Choroid plexus epithelial cell (primary cell): ENCODE measurements at regions not wholly inside any gene's neighbourhood (a gene's known extent, or its start where the extent isn't known, plus 50 kb on each side); places are given as distances from the start of the nearest gene placed in this dataset.

ENCODE experiments used
- DNase-seq: peaks from one replicate; pipeline ENCODE4 v3.0.0-alpha.2; 2010; ENCODE audit warnings: low read depth
- H3K4me3 ChIP-seq: 2 replicates; pipeline ENCODE4 v1.5.1; 2011; ENCODE audit warnings: low read depth, mild to moderate bottlenecking, control low read depth, low read length, moderate library complexity
- CTCF ChIP-seq: conservative IDR thresholded peaks from 2 replicates; pipeline ENCODE4 v1.5.1; 2011; ENCODE audit warnings: low read depth, mild to moderate bottlenecking, control low read depth, inconsistent platforms, low read length, moderate library complexity

DNA sequence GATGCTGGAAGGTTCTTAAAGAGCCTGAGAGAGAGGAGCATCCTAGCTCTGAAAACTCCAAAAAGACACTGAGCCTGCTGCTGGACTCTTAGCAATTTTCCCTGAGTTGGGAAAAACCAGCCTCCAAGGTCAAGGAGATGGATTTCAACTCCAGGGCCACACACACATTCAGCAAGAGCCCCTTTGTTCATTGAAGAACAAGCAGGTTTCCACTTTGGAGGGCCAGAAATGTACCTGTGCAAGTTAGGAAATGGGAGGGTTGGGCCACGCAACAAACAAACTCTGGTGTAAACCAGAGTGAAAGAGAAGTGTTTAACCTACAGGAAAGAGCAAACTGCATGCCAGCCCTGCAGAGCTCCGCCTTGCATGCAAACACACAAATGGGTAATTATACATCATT is 264.8 kb upstream of the RPL38 start:
- TF ChIP-seq CTCF = no peak
- DNase-seq = no peak

DNA sequence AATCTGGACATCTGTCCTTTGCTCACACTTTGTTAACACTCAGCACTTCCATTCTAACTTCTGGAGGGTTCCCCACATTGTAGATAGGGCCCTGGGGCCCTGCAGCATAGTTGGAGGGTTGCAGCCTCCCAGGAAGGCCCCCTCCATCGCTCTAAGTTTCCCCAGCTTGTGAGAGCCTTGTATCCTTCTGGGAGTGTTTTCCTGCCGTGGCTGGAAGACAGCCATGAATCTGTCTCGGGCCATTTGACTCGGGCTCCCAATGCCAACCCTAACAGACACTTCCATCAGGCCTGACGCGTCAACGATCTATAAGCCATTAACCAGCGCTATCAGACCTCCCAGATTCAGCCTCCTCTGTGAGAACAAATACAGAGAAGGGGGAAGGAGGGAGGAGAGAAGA is 263.7 kb upstream of the RPL38 start:
- TF ChIP-seq CTCF = no peak
- no peak overlapping the region for H3K4me3 ChIP-seq
- no peak for DNase-seq

More for the DNA sequence above, 264.8 kb upstream of the RPL38 start:
- no peak overlapping the region for H3K4me3 ChIP-seq

- DNase-seq = no peak
- TF ChIP-seq CTCF = no peak
- no peak overlapping the region for H3K4me3 ChIP-seq
Observed at GRCh38 chr17:73940511-73940910, 263.0 kb upstream of the RPL38 start.

- TF ChIP-seq CTCF = no peak
- H3K4me3 ChIP-seq = no peak overlapping the region
- DNase-seq = no peak
Observed at GRCh38 chr17:73941919-73942530, 261.5 kb upstream of the RPL38 start.

GRCh38 chr17:73942703-73943415 is 260.6 kb upstream of the RPL38 start:
- H3K4me3 ChIP-seq = no peak overlapping the region
- TF ChIP-seq CTCF = no peak
- DNase-seq = no peak

GRCh38 chr17:73943416-73944110 is 259.9 kb upstream of the RPL38 start:
- no peak overlapping the region for H3K4me3 ChIP-seq
- TF ChIP-seq CTCF = no peak
- DNase-seq = no peak

DNA sequence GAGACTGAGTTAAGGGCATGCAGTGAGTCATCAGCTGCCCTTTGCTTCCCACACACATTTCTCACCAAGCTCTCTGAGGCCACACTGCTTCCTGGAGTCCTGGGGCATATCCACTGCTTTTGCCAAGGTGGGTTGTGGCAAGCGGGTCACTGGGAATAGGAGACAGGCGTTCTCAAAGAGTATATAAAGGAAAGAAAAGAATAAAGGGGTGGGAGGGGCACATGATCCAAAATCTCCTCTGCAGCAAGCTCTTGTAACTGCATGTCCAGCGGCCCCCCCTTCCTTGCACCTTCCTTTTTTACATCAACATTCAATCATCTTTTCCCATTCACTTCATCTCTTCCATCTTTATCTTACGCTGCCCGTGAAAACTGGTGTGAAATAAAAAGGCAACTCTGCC is 259.1 kb upstream of the RPL38 start:
- no peak overlapping the region for H3K4me3 ChIP-seq
- no peak for DNase-seq
- no peak for TF ChIP-seq CTCF
